ENCODE measurements at regions not wholly inside any gene's neighbourhood (a gene's known extent, or its start where the extent isn't known, plus 50 kb on each side); places are given as distances from the start of the nearest gene placed in this dataset.

DNA sequence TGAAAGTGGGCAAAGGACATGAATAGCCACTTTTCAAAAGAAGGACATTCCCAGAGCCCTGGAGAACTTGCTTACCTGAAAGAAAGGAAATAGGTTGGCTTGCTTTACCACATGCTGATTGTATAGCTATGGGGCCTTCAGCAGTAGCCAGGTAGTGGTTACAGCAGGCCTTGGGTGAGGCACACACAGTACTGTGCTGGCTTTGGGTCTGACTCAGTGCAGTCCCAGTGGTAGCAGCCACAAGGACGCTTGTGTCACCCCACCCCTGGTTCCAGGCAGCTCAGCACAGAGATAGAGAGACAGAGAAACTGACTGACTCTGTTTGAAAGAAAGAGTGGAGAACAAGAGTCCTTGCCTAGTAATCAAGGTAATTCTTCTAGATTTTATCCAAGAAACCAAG is 201.0 kb upstream of the EYS start:
- ATAC-seq = no peak

DNA sequence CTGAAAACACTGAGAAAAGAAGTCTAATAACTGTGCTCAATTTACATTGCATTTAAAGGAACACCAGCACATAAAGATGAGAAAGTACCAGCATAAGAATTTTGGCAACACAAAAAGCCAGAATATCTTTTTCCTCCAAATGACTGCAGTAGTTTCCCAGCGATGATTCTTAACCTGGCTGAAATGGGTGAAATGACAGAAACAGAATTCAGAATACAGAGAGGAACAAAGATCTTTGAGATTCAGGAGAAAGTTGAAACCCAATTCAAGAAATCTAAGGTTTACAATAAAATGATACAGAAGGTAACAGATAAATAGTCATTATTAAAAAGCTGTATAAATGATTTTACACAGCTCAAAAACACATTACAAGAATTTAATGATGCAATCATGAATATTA is 197.0 kb upstream of the EYS start:
- no peak for ATAC-seq

DNA sequence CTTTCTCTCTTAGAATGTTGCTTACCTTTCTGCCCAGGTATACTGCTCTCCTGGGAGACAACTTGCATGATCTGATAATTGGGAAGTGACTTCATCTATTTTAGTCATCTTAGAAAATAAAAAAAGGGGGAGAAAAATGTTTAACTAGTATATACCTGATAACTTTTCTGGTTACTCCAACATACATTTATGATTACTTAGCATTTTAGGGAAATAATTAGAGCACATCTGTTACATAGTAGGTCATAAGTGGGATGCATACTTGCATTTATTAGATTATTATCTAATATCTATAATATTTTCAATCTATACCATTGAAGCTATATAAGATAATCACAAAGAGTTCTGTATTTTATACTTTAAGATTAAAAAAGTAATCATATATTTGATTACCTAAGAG is 193.9 kb upstream of the EYS start:
- ATAC-seq = no peak

DNA sequence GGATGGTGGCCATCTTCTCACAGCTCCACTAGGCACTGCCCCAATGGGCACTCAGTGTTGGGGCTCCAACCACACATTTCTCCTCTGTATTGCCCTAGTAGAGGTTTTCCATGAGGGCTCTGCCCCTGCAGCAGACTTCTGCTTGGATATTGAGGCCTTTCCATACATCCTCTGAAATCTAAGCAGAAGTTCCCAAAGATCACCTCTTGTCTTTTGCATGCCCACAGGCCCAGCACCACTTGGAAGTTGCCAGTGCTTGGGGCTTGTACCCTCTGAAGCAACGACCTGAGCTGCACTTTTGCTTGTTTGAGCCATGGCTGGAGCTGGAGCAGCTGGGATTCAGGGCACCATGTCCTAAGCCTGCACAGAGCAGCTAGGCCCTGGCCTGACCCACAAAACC is 189.1 kb upstream of the EYS start:
- ATAC-seq = no peak

DNA sequence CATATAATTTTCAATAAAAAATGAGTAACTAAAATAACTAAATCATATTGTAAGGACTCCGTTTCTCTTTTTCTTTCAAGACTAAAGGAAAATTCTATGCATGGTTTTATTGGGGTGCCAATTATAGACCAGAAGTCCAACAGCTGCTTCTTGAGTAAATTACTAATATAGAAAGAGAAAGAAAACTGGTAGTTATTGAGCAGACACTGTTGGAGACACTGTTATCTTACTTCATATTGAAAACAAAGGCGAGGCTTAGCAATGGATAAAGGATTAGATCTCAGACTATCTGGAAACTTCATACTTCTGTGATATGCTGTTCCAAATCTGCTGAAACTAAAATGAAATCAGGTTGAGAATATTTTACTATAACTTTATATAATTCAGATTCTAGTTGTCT is 169.6 kb upstream of the EYS start:
- ATAC-seq = no peak

DNA sequence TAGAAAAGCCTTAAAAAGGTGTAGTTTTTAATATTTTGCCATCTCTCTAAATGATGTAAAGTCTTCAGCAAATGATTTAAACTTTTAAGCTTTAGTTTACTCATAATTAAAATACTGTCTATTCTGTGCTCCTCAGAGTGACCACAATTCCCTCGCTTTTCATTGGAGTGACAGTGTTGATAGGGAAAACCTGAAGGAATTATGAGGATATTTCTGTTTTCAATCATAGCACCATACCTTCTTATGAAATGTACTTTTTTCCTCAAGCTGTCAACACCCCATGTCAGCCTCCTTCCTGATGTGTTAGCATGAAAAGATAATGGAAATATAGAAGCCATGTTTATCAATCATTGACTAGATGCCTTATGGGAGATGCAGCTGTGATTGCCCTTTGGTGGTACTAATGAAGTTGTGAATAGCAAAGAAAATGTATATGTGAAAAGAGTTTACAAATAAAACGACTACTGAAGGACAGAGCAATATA is 145.4 kb upstream of the EYS start:
- no peak for ATAC-seq

DNA sequence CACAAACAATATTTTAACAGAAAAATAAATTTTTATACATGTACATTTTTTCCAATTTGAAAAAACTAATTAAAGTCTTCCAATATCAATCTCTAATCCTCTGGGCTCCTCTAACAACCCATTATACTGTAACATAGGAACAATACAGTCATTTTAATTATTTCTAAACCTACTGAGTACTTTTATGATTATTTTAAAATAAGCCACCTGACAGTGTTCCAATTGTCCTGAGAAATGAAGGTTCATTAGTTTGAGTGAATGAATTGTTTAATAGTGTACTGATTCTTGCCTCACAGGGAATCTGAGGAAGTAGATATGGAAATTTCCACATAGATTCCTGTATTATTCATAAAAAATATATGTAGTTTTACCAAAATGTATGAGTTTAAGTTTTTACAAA is 123.1 kb upstream of the EYS start:
- ATAC-seq = no peak

DNA sequence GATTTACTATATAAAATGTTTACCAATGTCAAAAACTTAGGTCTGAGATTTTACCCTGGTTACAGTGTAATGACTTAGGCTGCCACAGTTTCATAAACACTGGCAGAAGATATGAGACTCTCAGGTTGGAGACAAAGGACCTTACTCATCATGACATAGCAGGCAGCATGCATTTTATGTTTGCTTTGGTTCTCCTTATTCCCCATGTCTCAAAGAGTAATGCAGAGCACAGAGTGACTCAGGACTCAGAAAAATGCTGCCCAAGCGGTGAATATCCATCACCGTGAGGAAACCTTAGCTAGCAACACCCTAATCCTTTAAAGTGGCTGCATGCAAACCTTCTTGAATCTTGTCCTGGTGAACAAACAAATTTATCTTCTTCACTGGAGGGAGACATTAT is 112.1 kb upstream of the EYS start:
- ATAC-seq = no peak

DNA sequence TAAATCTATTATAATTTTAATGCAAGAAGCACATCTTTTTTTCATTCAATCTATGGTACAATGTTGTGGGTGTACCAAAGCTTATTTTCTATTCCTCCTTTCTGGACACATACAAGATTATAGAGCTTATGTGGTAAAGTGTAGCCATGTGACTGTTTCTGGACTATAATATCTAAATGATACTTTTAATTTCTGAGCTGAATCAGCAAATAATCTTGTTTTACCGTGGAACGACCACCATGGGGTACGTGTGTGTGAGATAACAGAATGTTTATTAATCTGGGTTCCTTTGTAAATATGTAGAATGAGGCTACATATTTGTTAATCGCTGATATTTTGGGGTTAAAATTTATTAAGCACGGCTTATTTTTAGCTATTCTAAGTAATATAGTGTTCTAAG is 111.5 kb upstream of the EYS start:
- no peak for ATAC-seq

DNA sequence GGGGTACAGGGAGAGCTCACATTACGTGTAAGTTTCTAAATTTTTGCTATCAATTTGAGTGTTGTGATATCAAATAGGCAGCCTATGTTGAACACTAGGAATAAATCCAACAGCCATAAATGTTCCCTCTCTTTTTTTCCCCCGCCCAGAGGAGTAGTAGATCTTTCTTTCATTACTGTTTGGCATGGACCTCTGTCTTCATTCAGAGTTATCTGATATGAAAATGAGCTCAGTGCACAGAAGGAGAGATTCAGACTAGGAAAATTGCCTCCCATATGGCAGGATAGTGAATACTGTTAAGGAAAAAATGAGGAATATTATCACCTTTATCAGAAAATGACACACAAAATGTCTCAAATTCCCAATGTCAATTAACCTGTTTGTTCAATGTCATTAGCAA is 110.0 kb upstream of the EYS start:
- no peak for ATAC-seq

DNA sequence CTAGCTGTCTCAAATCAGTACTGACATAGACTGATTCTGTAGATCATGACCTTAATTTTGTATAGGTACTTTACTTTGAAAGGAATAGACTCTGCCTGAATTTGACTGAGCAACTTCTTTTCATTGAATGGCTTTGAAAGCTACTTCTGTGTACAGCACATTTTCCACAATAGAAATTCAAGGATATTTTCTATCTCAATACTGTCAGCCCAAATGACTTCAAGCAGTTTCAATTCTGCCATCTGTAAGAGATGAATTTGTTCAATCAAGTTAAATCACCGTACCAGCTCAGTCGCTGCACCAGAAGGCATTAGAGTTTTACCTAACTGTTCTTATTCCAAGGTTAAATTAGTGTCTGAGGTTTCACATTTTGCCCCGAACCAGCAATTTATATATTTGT is 107.0 kb upstream of the EYS start:
- no peak for ATAC-seq

DNA sequence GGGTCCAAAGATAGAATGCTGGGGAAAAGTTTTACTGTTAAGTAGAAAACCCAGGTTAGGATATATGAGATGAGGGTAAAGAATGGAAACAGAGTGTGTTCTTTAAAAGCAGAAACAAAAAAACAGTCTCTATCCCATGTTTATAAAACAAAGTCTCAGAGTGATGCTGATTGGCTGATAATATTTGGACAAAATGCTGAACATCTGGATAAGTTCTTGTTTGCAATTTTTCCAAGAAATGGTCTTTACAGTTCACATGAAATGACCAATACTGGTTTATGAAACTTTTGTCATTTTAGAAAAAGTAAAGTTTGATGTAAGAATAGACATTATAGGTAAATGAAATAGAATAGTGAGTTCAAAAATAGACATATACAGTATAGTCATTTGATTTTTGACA is 96.2 kb upstream of the EYS start:
- ATAC-seq = no peak

DNA sequence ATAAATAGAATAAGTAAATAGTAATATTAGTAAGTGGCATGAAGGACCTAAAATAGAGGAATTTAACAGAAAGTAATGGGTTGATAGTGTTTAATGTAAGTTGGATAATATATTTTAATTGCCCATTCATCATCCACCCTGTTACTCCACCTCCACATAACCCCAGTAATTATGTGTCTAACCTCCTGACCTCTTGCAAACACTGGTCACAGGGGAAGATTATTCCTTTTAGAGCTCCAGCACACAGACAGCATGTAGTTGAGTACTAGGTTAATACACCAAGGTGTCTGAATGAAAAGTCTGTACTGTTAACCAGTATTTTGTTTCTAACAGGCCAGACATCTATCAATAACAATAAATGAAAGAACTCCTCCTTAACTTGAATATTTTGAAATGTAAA is 92.4 kb upstream of the EYS start:
- no peak for ATAC-seq

DNA sequence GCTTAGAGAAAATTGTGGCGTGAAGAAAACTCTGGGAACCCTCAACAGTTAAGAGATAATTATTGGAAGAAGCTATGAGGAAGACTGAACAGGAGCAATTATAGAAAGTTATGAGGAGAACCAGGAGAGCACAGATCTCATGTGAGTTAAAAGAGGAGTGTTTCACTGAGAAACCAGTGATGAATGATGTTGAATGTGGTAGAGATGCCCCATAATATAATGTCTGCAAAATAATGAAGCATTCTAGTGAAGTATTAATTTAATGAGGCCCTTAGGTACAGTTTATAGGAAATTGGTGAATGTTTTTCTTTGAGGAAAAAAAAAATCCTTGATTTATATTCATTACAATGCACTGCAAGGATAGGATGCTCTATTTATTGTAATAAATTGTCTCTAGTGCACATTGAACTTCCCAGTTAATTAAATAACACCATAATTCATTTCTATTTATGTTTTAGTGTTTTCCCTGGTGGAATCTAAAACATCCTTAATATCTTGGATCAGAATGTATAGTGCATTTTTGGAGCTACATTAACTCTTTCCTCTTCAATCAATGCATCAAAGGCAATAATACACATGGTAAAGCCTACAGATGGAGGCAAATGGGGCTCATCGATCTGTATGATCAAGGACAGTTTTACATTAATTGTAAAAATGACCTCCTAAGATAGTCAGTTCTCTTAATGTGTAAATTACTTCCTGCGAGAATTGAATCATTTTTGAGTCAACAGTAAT is 91.4 kb upstream of the EYS start:
- no peak for ATAC-seq

DNA sequence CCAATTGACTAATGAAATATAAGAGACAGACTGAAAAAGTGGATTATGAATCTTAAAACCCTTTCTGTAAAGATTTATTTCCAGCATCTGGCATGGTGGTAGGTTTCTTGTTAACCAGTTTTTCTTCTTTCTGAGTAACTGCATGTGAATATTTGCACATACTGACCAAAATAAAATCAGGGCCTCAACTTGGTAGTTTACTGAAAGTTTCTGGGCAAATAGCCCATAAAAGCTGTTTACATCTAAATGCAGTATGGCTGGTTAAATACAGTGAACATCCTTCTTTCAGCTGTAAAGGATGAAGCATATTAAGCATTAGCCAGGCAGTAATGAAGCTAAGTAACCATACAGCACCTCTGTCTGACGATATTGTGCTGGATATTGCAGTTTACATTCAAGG is 83.6 kb upstream of the EYS start:
- ATAC-seq = no peak

DNA sequence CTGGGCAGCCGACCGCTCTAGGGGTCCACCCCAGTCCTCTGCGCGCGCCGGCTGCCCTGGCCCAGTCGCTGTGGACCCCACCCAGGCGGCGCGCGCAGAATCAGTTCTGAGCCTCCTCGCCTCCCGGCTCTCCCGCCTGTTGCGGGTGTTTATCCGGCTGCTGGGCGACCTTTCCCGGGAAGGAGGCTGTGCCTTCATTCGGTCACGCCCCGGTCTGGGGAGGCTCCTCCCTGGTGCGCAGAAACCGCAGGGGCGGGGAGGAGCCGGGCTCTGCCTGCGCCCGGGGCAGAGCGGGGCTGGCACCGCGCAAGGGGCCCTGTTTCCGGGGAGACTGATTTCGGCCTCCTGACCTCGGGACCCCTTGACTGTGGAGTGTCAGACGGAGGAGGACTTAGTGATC is 80.8 kb upstream of the EYS start:
- ATAC-seq = no peak

DNA sequence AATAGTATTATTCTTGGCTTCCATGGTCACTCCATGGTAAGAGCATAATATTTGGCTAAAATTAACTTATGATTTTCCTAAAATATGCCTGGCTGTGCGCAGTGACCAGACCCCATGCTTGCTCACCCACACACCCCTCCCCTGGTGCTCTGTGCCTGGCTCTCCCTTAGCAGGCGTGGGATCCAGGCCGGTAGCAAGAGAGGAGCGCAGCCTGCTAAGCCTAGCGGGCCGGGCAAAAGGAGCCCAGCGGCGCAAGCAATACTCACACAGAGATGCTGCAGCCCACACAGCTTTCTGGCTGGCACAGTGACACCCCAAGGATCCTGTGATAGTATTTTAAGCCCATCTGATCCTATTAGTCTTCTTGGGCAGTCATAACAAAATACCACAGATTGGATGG is 79.8 kb upstream of the EYS start:
- ATAC-seq = no peak

DNA sequence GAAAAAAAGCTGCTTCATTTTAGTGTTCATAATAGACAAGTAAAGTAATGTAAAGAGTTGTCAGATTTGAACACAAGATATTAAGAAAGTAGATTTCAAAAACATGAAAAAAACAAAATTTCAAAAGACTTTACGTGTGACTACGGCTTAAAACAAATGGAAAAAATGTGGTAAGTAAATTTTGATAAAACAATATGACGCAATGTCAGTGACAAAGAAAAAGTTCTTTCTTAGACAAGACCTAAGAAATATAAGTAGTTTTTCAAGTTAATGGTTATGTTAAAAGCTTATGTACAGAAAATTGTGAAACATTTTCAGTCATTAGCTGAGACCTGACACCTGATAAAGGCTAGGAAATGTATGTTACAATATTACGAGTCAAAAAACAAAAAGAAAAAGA is 73.7 kb upstream of the EYS start:
- ATAC-seq = no peak

DNA sequence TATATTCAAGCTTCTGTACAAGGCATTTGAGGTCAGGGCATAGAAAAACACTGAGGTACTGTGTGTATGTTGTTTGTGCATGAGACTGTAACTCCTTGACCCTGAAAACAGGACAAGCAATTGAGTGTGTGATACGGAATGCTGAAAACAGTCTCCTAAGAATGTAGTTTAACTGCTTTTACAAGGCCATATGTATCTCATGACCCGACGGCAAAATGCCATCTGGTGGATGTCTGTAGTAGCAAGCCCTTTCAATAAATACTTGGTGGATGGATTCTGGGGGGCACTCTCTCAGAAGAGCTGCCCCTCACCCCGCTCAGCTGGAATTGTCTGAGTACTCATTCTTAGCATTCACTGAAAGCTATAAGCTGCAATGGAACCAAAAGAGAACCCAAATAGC is 69.3 kb upstream of the EYS start:
- ATAC-seq = no peak

DNA sequence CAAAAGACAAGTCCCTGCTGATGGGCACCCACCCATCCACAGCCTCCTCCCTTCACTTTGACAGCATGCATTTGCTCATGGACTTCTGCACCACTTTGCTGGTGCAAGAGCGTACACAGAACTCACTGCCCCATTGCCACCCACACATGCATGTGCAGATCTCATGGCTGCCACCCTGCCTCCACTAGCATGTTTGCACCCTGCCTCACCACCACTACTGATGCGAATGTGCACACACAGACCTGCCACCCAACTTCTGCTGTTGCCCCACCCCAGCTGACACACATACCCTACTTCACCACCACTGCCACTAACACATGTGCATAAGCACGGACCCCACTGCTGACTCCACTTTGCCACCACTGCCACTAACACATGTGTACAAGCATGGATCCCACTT is 64.9 kb upstream of the EYS start:
- ATAC-seq = no peak

DNA sequence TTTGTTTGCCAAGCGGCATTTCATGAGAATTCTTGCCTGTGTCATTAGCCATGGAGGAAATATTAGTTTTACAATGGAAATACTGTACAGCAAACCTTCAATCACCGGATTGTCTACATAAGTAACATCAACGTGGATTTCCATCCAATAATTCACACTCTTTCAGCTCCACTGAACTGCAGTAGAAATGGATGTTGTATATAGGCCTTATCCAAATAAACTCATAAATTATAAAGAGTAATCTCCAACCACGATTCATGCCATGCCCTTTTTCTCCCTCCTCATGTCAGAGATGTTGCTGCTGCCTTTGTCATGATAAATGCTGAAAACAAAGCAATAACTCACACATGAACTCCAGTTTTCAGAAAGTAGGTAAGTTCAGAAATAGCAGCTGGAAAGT is 54.9 kb upstream of the EYS start:
- no peak for ATAC-seq

DNA sequence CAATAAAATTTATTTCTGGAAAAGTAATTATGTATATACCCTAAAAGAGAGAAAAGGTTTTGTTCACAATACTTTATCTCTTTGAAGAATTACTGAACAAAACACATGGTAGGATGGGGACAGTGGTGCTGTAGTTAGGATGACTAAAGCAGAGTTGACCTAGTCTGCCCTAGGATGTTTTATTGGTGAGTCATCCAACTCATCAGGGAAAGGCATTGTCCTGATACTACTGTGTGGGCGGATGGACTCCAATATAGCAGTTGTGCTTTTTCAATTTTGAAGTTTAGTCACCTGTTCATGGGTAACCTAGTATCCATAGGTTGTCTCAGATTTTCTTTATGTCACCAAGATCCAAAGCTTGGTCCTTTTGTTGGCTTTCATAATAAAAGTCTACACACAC is 53.3 kb upstream of the EYS start:
- ATAC-seq = no peak

All from activated CD4-positive, CD25-positive, alpha-beta regulatory T cell treated with anti-CD3 and anti-CD28 coated beads, Interleukin-2, amount 50 U/mL, for 24 hours (primary cell).